PC-3 (cell line): ENCODE measurements at regions not wholly inside any gene's neighbourhood (a gene's known extent, or its start where the extent isn't known, plus 50 kb on each side); places are given as distances from the start of the nearest gene placed in this dataset.
A peak's percentile ranks its signal among the peaks of the same experiment; 100 is the strongest.

ENCODE experiments used
- ATAC-seq: fragments of 200-7000 bp; cut with Tn5 transposase; 2 replicates; pipeline ENCODE4 v1.9.1; 2020; ENCODE audit warnings: mild to moderate bottlenecking, moderate library complexity
- BruUV-seq: library from RNA; stranded (reverse); fragments of 400-500 nt; replicated peaks from 2 replicates; lab custom pipeline; 2021; lab: Mats Ljungman, UMichigan
- CTCF ChIA-PET: fragments of 300-600 bp; sonication (Branson Sonifier 250); formaldehyde crosslinking; loops from one replicate; lab custom pipeline; 2022; ENCODE audit warnings: antibody characterized with exemption; lab: Charles Lee
- POLR2A ChIA-PET: fragments of 300-600 bp; sonication (Branson Sonifier 250); formaldehyde crosslinking; loops from one replicate; lab custom pipeline; 2022; ENCODE audit warnings: antibody characterized with exemption; ENCODE audit not compliant: unreplicated experiment; lab: Charles Lee
- DNase-seq: peaks from one replicate; pipeline ENCODE4 v3.0.0-alpha.2; 2015
- H2AFZ ChIP-seq: fragments of 300-600 bp; sonication (generic); 2 replicates; pipeline ENCODE4 v1.6.0; 2016; ENCODE audit warnings: antibody characterized with exemption, low read length
- H3F3A ChIP-seq: fragments of 300-600 bp; sonication (generic); one replicate; pipeline ENCODE4 v1.6.0; 2017; ENCODE audit warnings: antibody characterized with exemption, low read length, control low read depth, mild to moderate bottlenecking; ENCODE audit not compliant: unreplicated experiment
- H3K27ac ChIP-seq: fragments of 300-600 bp; sonication (generic); 2 replicates; pipeline ENCODE4 v1.5.1; 2016; ENCODE audit warnings: mild to moderate bottlenecking, low read length
- H3K27me3 ChIP-seq: fragments of 300-600 bp; sonication (generic); 2 replicates; pipeline ENCODE4 v1.6.1; 2016; ENCODE audit warnings: low read length, mixed read lengths
- H3K36me3 ChIP-seq: fragments of 300-600 bp; sonication (generic); 2 replicates; pipeline ENCODE4 v1.6.1; 2016; ENCODE audit warnings: low read depth, mixed run types, low read length, mixed read lengths
- H3K4me1 ChIP-seq: fragments of 300-600 bp; sonication (generic); 2 replicates; pipeline ENCODE4 v1.5.1; 2016; ENCODE audit warnings: low read length; ENCODE audit not compliant: insufficient read depth
- H3K4me2 ChIP-seq: fragments of 300-600 bp; sonication (generic); 2 replicates; pipeline ENCODE4 v1.6.0; 2016; ENCODE audit warnings: low read length
- H3K4me3 ChIP-seq: fragments of 300-600 bp; sonication (generic); 2 replicates; pipeline ENCODE4 v1.5.1; 2016; ENCODE audit warnings: mild to moderate bottlenecking, low read length, mixed read lengths
- H3K79me2 ChIP-seq: fragments of 300-600 bp; sonication (generic); 2 replicates; pipeline ENCODE4 v1.6.1; 2017; ENCODE audit warnings: low read length, mixed read lengths
- H3K9ac ChIP-seq: fragments of 300-600 bp; sonication (generic); 2 replicates; pipeline ENCODE4 v1.6.0; 2016; ENCODE audit warnings: mild to moderate bottlenecking, low read length
- H3K9me2 ChIP-seq: fragments of 300-600 bp; sonication (generic); replicated peaks from 2 replicates; pipeline ENCODE4 v1.6.1; 2016; ENCODE audit warnings: mixed run types, low read length, mixed read lengths
- H3K9me3 ChIP-seq: fragments of 300-600 bp; sonication (generic); 2 replicates; pipeline ENCODE4 v1.6.1; 2016; ENCODE audit warnings: low read length, mixed read lengths
- H4K20me1 ChIP-seq: fragments of 300-600 bp; sonication (generic); 2 replicates; pipeline ENCODE4 v1.6.1; 2016; ENCODE audit warnings: low read length, mixed read lengths
- EZH2 ChIP-seq: fragments of 300-600 bp; sonication (generic); IDR thresholded peaks from one replicate; pipeline ENCODE4 v1.6.1; 2017; ENCODE audit warnings: antibody characterized with exemption, mild to moderate bottlenecking, low read length; ENCODE audit not compliant: unreplicated experiment
- EZH2phosphoT487 ChIP-seq: fragments of 300-600 bp; sonication (generic); IDR thresholded peaks from 2 replicates; pipeline ENCODE4 v1.6.1; 2018; ENCODE audit warnings: mild to moderate bottlenecking, antibody characterized with exemption, low read length, borderline replicate concordance
- intact Hi-C: fragments of 100-400 bp; cut with micrococcal nuclease; formaldehyde crosslinking; loops from 2 replicates; pipeline ENCODE4 v1.9.0; 2023
- TF ChIP-seq, protein P1 (sequence below): fragments of 300-600 bp; sonication (generic); conservative IDR thresholded peaks from 2 replicates; pipeline ENCODE4 v1.5.1; 2017; ENCODE audit warnings: antibody characterized with exemption, low read depth, mild to moderate bottlenecking, low read length

GRCh38 chr3:23712656-23713559 is 92.8 kb upstream of the UBE2E1 start:
- ATAC-seq (peak; percentile 92), DNase-seq (peak; percentile 82)
- no TSS peak for BruUV-seq
- Histone ChIP-seq H3K9ac (no peak overlapping the region), H2AFZ (peak overlapping the region; percentile 78), H3K4me3 (peak overlapping the region; percentile 47; the same call in 1 of the 2 replicates), H3F3A (no peaks in the 10 kb centered on the region), H3K9me2 (no peaks in the 10 kb centered on the region), H3K27me3 (no peaks in the 10 kb centered on the region), H3K4me1 (peaks cover 19% of the 10 kb centered on the region), H3K4me2 (peak overlapping the region; percentile 75), H3K27ac (peak overlapping the region; percentile 17), H3K9me3 (no peaks in the 10 kb centered on the region), H3K79me2 (no peaks in the 10 kb centered on the region), H3K36me3 (no peaks in the 10 kb centered on the region), H4K20me1 (no peaks in the 10 kb centered on the region)
- POLR2A ChIA-PET = no interaction called here
- intact Hi-C loops = loop anchor here (1.0 to 2.0 kb wide), 2 partner anchors 28 to 87 kb away; no protein-coding TSS in a partner anchor
- CTCF ChIA-PET = interaction anchor here (1.2 kb wide), 1 partner anchor 27 kb away, joined by 4 read pairs; no protein-coding TSS in a partner anchor
- TF ChIP-seq, protein P1, sequence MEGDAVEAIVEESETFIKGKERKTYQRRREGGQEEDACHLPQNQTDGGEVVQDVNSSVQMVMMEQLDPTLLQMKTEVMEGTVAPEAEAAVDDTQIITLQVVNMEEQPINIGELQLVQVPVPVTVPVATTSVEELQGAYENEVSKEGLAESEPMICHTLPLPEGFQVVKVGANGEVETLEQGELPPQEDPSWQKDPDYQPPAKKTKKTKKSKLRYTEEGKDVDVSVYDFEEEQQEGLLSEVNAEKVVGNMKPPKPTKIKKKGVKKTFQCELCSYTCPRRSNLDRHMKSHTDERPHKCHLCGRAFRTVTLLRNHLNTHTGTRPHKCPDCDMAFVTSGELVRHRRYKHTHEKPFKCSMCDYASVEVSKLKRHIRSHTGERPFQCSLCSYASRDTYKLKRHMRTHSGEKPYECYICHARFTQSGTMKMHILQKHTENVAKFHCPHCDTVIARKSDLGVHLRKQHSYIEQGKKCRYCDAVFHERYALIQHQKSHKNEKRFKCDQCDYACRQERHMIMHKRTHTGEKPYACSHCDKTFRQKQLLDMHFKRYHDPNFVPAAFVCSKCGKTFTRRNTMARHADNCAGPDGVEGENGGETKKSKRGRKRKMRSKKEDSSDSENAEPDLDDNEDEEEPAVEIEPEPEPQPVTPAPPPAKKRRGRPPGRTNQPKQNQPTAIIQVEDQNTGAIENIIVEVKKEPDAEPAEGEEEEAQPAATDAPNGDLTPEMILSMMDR = peak; percentile 62
- TF ChIP-seq EZH2phosphoT487 = no peak

GRCh38 chr3:23713641-23714040 is 92.1 kb upstream of the UBE2E1 start:
- intact Hi-C loops = loop anchor here (1.0 to 2.0 kb wide), 2 partner anchors 27 to 87 kb away; no protein-coding TSS in a partner anchor
- TF ChIP-seq EZH2phosphoT487 = no peak
- TF ChIP-seq, protein P1 = no peak
- TF ChIP-seq EZH2 = no peak
- Histone ChIP-seq H3K9ac (no peak overlapping the region), H3K9me2 (no peaks in the 10 kb centered on the region), H3K27me3 (no peaks in the 10 kb centered on the region), H3K79me2 (no peaks in the 10 kb centered on the region), H3K4me2 (no peak overlapping the region), H3K36me3 (no peaks in the 10 kb centered on the region), H4K20me1 (no peaks in the 10 kb centered on the region), H3K27ac (no peak overlapping the region), H3K4me1 (peaks cover 19% of the 10 kb centered on the region), H2AFZ (no peak overlapping the region), H3K4me3 (no peak overlapping the region), H3F3A (no peaks in the 10 kb centered on the region), H3K9me3 (no peaks in the 10 kb centered on the region)
- BruUV-seq = no TSS peak
- ATAC-seq (no peak), DNase-seq (no peak)
- CTCF ChIA-PET = interaction anchor here (1.2 kb wide), 1 partner anchor 26 kb away, joined by 4 read pairs; no protein-coding TSS in a partner anchor
- POLR2A ChIA-PET = no interaction called here
